ENCODE measurements at regions not wholly inside any gene's neighbourhood (a gene's known extent, or its start where the extent isn't known, plus 50 kb on each side); places are given as distances from the start of the nearest gene placed in this dataset.

DNA sequence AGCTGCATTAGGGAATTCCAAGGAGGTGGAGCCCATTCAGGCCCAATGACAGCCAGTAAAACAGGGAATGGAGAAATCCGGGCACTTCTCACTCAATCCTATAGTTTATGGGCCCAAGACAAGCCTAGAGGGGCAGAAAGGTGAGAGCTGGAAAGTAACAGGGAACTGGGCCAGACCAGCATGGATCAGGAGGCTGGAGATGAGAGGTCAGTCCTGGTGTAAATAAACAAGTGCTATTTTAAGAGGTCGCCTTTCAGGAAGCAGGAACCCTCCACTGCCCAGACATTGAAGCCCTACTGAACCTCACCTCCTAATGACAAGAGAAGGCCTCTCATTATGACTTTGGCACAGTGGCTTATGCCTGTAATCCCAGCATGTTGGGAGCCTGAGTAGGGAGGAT is 57.2 kb upstream of the TGM3 start:
- TF ChIP-seq ESRRG (CRISPR knock-in tag; IDR thresholded peaks at IDR 0.05) (no peak), ZNF565 (CRISPR knock-in tag; conservative IDR thresholded peaks at IDR 0.05; ENCODE audit: low read depth) (no peak), ZNF8 (CRISPR knock-in tag; IDR thresholded peaks at IDR 0.05) (no peak), ARNTL (CRISPR knock-in tag; IDR thresholded peaks at IDR 0.05; ENCODE audit: borderline replicate concordance, low read depth) (no peak), ISL1 (CRISPR knock-in tag; IDR thresholded peaks at IDR 0.05) (no peak), ZNF70 (CRISPR knock-in tag; IDR thresholded peaks at IDR 0.05) (no peak), CSDC2 (CRISPR knock-in tag; IDR thresholded peaks at IDR 0.05) (no peak), GLIS3 (CRISPR knock-in tag; IDR thresholded peaks at IDR 0.05) (no peak), ZFP30 (CRISPR knock-in tag; IDR thresholded peaks at IDR 0.05) (no peak), SNAI2 (CRISPR knock-in tag; IDR thresholded peaks at IDR 0.05) (no peak), TCF4 (CRISPR knock-in tag; IDR thresholded peaks at IDR 0.05; ENCODE audit: borderline replicate concordance) (no peak), BACH2 (CRISPR knock-in tag; IDR thresholded peaks at IDR 0.05; ENCODE audit: borderline replicate concordance) (no peak)
- TF ChIP-seq, protein P1, sequence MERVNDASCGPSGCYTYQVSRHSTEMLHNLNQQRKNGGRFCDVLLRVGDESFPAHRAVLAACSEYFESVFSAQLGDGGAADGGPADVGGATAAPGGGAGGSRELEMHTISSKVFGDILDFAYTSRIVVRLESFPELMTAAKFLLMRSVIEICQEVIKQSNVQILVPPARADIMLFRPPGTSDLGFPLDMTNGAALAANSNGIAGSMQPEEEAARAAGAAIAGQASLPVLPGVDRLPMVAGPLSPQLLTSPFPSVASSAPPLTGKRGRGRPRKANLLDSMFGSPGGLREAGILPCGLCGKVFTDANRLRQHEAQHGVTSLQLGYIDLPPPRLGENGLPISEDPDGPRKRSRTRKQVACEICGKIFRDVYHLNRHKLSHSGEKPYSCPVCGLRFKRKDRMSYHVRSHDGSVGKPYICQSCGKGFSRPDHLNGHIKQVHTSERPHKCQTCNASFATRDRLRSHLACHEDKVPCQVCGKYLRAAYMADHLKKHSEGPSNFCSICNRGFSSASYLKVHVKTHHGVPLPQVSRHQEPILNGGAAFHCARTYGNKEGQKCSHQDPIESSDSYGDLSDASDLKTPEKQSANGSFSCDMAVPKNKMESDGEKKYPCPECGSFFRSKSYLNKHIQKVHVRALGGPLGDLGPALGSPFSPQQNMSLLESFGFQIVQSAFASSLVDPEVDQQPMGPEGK (CRISPR knock-in tag; IDR thresholded peaks at IDR 0.05; ENCODE audit: borderline replicate concordance): no peak
- TF ChIP-seq, protein P2, sequence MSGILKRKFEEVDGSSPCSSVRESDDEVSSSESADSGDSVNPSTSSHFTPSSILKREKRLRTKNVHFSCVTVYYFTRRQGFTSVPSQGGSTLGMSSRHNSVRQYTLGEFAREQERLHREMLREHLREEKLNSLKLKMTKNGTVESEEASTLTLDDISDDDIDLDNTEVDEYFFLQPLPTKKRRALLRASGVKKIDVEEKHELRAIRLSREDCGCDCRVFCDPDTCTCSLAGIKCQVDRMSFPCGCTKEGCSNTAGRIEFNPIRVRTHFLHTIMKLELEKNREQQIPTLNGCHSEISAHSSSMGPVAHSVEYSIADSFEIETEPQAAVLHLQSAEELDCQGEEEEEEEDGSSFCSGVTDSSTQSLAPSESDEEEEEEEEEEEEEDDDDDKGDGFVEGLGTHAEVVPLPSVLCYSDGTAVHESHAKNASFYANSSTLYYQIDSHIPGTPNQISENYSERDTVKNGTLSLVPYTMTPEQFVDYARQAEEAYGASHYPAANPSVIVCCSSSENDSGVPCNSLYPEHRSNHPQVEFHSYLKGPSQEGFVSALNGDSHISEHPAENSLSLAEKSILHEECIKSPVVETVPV (CRISPR knock-in tag; IDR thresholded peaks at IDR 0.05): no peak
- TF ChIP-seq, protein P3, sequence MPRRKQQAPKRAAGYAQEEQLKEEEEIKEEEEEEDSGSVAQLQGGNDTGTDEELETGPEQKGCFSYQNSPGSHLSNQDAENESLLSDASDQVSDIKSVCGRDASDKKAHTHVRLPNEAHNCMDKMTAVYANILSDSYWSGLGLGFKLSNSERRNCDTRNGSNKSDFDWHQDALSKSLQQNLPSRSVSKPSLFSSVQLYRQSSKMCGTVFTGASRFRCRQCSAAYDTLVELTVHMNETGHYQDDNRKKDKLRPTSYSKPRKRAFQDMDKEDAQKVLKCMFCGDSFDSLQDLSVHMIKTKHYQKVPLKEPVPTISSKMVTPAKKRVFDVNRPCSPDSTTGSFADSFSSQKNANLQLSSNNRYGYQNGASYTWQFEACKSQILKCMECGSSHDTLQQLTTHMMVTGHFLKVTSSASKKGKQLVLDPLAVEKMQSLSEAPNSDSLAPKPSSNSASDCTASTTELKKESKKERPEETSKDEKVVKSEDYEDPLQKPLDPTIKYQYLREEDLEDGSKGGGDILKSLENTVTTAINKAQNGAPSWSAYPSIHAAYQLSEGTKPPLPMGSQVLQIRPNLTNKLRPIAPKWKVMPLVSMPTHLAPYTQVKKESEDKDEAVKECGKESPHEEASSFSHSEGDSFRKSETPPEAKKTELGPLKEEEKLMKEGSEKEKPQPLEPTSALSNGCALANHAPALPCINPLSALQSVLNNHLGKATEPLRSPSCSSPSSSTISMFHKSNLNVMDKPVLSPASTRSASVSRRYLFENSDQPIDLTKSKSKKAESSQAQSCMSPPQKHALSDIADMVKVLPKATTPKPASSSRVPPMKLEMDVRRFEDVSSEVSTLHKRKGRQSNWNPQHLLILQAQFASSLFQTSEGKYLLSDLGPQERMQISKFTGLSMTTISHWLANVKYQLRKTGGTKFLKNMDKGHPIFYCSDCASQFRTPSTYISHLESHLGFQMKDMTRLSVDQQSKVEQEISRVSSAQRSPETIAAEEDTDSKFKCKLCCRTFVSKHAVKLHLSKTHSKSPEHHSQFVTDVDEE (CRISPR knock-in tag; IDR thresholded peaks at IDR 0.05): no peak
- ATAC-seq: no peak

DNA sequence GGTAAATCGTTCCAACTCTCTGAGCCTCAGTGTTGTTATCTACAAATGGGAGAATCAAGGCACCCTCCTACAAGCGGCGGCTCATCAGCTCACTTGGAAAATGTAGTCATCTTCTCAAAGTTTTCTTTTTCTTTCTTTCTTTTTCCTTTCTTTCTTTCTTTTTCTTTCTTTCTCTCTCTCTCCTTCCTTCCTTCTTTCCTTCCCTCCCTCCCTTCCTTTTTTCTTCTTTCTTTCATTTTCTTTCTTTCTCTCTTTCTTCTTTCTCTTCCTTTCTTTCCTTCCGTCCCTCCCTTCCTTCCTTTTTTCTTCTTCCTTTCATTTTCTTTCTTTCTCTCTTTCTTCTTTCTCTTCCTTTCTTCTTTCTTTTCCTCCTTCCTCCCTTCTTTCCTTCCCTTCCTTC is 55.0 kb upstream of the TGM3 start:
- no peak for ATAC-seq

DNA sequence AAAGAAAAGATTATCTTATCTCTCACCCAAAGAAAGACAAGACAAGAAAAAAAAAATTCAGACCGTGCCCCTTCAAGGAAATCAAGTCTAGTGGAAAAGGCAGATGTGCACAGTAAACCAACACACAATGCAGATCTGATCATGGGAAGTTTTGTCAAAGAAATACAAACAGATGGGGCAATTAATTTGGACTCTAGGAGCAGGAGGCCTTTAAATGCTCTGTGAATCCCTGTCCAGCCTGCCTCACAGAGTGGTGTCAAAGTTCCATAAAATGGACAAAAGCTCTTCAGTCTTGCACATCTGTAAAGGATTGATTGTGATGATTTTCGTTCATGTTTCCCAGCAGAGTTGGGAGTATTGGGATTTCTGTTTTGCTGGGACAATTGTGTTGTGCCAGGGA is 53.1 kb upstream of the TGM3 start:
- no peak for TF ChIP-seq ARNTL (CRISPR knock-in tag; IDR thresholded peaks at IDR 0.05; ENCODE audit: borderline replicate concordance, low read depth)
- TF ChIP-seq, protein P1 (CRISPR knock-in tag; IDR thresholded peaks at IDR 0.05; ENCODE audit: borderline replicate concordance): no peak
- TF ChIP-seq, protein P2 (CRISPR knock-in tag; IDR thresholded peaks at IDR 0.05): no peak
- ATAC-seq: no peak

More for the DNA sequence above, 55.0 kb upstream of the TGM3 start:
- TF ChIP-seq ZNF565 (CRISPR knock-in tag; conservative IDR thresholded peaks at IDR 0.05; ENCODE audit: low read depth) (no peak), ZFP30 (CRISPR knock-in tag; IDR thresholded peaks at IDR 0.05) (no peak), PPARA (CRISPR knock-in tag; IDR thresholded peaks at IDR 0.05; ENCODE audit: borderline replicate concordance) (no peak), TCF4 (CRISPR knock-in tag; IDR thresholded peaks at IDR 0.05; ENCODE audit: borderline replicate concordance) (no peak), RARB (CRISPR knock-in tag; IDR thresholded peaks at IDR 0.05) (no peak), TOX (CRISPR knock-in tag; IDR thresholded peaks at IDR 0.05; ENCODE audit: borderline replicate concordance) (no peak), OSR1 (CRISPR knock-in tag; IDR thresholded peaks at IDR 0.05) (no peak), ZC3H10 (CRISPR knock-in tag; IDR thresholded peaks at IDR 0.05) (no peak), ARNTL (CRISPR knock-in tag; IDR thresholded peaks at IDR 0.05; ENCODE audit: borderline replicate concordance, low read depth) (no peak)
- TF ChIP-seq, protein P1 (CRISPR knock-in tag; IDR thresholded peaks at IDR 0.05; ENCODE audit: borderline replicate concordance): no peak
- TF ChIP-seq, protein P2 (CRISPR knock-in tag; IDR thresholded peaks at IDR 0.05): no peak

All from SK-N-SH treated with all-trans-retinoic acid at 6 μM for 48 hours (cell line).